Fibroblast of upper back skin (primary cell): ENCODE measurements at regions not wholly inside any gene's neighbourhood (a gene's known extent, or its start where the extent isn't known, plus 50 kb on each side); places are given as distances from the start of the nearest gene placed in this dataset.

Source experiments
- DNase-seq: peaks from one replicate; pipeline ENCODE4 v3.0.0-alpha.2; 2013

- no peak for DNase-seq
Measured at GRCh38 chr3:31102196-31102879, 207.9 kb upstream of the GADL1 start.

- DNase-seq = no peak
Measured at GRCh38 chr3:31103181-31103580, 208.7 kb upstream of the GADL1 start.

GRCh38 chr3:31103623-31104180 is 209.2 kb upstream of the GADL1 start:
- DNase-seq = peak; percentile 18

GRCh38 chr3:31105011-31105410 is 210.6 kb upstream of the GADL1 start:
- no peak for DNase-seq

GRCh38 chr3:31105438-31106077 is 211.1 kb upstream of the GADL1 start:
- DNase-seq = peak; percentile 98

GRCh38 chr3:31106204-31106603 is 211.7 kb upstream of the GADL1 start:
- DNase-seq = peak; percentile 90

- DNase-seq = peak; percentile 25
Measured at GRCh38 chr3:31106912-31107311, 212.5 kb upstream of the GADL1 start.

GRCh38 chr3:31114929-31115283 is 220.4 kb upstream of the GADL1 start:
- DNase-seq = no peak

GRCh38 chr3:31115531-31115930 is 221.1 kb upstream of the GADL1 start:
- DNase-seq = peak; percentile 41

- peak; percentile 51 for DNase-seq
Measured at GRCh38 chr3:31116651-31117050, 222.2 kb upstream of the GADL1 start.

- DNase-seq = no peak
Measured at GRCh38 chr3:31117854-31118253, 223.4 kb upstream of the GADL1 start.

GRCh38 chr3:31124373-31124772 is 229.9 kb upstream of the GADL1 start:
- DNase-seq = peak; percentile 74

GRCh38 chr3:31125413-31126020 is 231.1 kb upstream of the GADL1 start:
- DNase-seq = no peak

- no peak for DNase-seq
Measured at GRCh38 chr3:31129241-31129640, 234.8 kb upstream of the GADL1 start.

- peak; percentile 46 for DNase-seq
Measured at GRCh38 chr3:31132132-31132769, 237.8 kb upstream of the GADL1 start.

- DNase-seq = no peak
Measured at GRCh38 chr3:31133541-31133940, 239.1 kb upstream of the GADL1 start.

- DNase-seq = no peak
Measured at GRCh38 chr3:31135546-31135945, 241.1 kb upstream of the GADL1 start.

- DNase-seq = peak; percentile 87
Measured at GRCh38 chr3:31137718-31138465, 243.4 kb upstream of the GADL1 start.

GRCh38 chr3:31140470-31140869 is 246.0 kb upstream of the GADL1 start:
- no peak for DNase-seq

- DNase-seq = no peak
Measured at GRCh38 chr3:31142139-31142538, 247.7 kb upstream of the GADL1 start.

- no peak for DNase-seq
Measured at GRCh38 chr3:31142543-31142942, 248.1 kb upstream of the GADL1 start.

- no peak for DNase-seq
Measured at GRCh38 chr3:31145062-31145461, 250.6 kb upstream of the GADL1 start.

- no peak for DNase-seq
Measured at GRCh38 chr3:31147550-31147949, 253.1 kb upstream of the GADL1 start.
